ENCODE measurements at regions not wholly inside any gene's neighbourhood (a gene's known extent, or its start where the extent isn't known, plus 50 kb on each side); places are given as distances from the start of the nearest gene placed in this dataset.

DNA sequence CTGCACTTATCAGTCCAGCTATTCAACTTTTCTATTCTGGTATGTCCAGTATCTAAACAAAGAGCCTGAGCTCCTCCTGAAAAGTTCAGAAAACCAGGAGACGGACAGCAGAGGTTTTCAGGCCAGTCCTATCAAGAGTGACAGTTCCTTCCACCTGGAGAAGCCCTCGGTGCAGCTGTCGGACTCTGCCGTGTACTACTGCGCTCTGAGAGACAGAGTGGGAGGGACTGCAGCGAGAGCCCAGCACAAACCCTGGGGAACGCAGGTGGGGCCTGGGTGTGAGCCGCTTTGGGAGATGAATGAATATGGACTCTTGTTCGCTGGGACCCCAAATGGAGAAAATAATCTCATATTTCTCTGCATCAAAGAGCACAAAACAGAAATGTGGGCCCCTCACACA is 329.8 kb upstream of the OR4E1 start:
- no peak for DNase-seq (ENCODE audit: low read depth)

DNA sequence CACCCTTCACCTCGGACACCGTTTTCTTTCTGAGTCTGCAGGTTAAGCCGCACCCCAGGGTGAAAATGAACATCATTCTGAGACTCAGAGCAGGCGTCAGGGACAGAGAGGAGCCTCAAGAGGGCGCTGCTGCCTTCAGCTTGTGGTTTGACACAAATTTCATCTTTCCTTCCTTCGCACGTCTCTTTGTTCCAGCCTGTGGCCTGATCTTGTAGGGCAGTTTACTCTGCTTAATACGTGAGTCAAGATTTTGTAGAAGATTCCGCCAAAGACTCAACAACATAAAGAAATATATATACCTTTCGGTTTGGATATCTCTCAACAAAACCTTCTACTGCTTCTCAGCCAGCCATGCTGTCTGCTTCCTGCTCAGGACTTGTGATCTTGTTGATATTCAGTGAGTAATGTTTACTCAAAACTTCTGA is 329.3 kb upstream of the OR4E1 start:
- no peak for DNase-seq (ENCODE audit: low read depth)

DNA sequence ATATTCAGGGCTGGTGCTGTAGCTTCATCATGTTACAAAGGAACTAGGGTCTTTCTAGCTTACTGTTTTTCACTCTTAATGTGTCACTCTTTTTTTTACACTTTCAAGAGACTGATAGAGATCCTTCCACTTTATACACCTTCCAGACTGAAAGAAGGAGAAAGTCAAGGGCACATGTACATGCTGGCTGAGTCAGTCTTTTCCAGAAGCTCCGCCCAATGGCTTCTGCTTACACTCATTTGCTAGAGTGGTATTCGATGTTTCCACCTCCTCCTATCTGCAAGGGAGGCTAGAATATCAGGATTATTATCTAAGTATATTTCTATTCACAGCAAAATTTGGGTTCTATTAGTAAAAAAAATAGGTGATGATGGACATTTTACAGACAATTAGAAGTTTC is 325.8 kb upstream of the OR4E1 start:
- DNase-seq (ENCODE audit: low read depth): no peak

DNA sequence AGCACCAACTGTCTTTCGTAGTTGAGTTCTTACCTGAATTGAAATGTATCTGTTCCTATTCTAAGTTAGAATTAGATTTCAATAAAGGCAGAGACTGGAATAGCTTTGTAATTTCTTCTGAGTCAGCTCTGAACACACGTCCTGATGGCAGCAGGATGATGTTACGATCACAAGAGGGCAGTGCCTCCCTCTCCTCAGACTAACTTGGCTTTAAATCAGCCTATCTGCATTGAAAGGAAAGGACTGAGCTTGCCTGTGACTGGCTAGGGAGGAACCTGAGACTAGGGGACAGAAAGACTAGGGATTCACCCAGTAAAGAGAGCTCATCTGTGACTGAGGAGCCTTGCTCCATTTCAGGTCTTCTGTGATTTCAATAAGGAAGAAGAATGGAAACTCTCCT is 323.7 kb upstream of the OR4E1 start:
- peak; percentile 1 for DNase-seq (ENCODE audit: low read depth)

DNA sequence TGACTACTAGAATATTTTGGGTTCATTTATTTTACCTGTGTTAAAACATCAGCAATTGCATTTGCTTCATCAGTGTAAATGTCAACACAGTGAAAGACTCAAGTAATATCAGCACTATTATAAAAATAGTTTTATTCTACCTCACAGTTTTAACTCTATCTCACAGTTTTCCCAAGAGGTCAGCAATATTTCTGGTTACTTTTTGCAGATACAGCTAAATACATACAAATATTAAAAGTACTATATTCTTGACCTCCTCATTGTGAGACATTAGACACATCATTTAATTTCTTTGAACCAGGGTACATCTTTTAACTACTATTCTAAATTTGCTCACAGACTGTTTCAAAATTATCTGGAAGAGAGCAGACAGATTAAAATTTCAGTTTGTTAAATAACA is 321.7 kb upstream of the OR4E1 start:
- no peak for DNase-seq (ENCODE audit: low read depth)

DNA sequence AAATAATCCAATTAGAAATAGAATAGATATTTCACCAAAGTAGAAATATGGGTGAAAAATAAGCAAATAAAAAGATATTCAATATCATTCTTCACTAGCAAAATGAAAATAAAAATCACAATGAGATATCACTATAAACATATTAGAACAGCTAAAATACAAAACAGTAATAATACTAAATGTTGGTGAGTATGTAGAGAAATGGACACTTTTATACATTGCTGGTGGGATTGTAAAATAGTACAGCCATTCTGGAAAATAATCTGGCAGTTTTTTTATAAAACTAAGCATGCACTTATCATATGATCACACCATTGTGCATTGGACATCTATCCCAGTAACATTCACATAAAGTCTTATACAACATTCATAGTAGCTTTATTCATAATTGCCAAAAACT is 320.2 kb upstream of the OR4E1 start:
- DNase-seq (ENCODE audit: low read depth): no peak

DNA sequence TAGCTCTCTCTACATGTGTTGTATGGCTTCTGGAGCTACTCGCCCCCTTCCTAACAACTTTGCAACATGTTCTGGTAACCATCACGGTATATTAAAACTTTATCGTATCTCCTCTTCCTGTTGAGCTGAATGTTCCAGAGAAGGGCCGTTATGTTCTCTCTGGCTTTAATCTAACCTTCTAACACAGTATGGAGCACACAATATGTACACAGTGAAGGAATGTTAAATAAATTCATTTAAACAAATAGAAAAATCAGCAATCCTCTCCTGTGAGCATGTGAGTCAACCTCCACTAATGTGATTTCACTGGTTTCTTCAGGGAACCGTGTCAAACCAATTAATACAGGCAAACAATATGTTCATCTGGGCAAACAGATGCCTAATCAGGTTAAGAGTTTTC is 319.5 kb upstream of the OR4E1 start:
- no peak for DNase-seq (ENCODE audit: low read depth)

DNA sequence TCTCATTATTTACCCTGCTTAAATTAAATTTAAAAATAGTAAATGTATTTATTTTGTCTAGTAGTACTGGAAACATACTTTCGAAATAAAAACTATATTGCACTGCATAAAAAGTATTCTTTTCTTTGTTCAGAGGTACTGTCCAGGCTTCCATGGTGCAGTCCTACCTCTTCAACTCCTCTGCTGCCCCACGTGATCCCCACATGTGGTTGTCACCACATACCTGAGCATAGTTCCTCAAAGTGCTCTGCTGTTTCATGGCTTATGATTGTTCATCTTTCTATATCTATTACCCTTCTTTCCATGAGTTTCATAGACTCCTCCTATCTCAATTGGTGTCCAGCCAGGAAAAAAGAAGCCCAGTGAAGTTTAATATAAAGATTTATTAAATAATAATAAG is 317.5 kb upstream of the OR4E1 start:
- DNase-seq (ENCODE audit: low read depth): no peak

DNA sequence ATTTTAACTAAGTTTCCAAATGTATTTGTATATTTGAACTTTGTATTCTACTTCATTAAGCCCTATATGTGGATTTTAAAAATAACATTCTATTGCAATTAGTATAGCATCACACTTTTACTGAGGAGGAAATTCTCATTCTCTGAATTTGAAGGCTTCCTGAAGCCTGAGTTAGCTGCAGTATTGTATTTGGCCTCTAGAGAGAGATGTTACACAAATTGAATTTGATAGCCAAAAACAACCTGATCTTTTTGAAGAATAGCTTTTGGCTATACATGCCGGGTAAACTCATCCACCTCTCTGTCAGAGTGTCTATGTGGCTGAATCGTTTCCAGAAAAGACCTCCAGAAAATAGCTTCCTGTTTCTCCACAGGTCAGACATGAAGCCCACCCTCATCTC is 316.5 kb upstream of the OR4E1 start:
- DNase-seq (ENCODE audit: low read depth): no peak

DNA sequence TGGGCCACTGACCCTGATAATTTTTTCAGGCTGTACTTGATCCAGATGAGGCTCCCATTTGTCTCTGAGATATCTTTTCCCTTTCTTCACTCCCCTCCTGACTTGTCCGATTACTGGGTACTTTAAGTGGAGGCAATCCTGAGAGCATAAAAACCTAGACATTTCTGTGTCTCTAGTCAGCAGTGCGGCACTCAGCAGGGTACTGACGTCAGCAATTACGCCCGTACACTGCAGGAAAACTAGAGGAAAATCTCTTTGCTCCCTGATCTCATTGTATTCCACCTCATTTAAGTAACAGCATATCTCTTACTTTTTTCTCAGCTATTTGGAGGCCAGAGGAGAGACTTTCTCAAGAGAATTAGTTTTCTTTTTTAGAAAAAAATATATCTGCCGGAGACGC is 315.5 kb upstream of the OR4E1 start:
- no peak for DNase-seq (ENCODE audit: low read depth)

DNA sequence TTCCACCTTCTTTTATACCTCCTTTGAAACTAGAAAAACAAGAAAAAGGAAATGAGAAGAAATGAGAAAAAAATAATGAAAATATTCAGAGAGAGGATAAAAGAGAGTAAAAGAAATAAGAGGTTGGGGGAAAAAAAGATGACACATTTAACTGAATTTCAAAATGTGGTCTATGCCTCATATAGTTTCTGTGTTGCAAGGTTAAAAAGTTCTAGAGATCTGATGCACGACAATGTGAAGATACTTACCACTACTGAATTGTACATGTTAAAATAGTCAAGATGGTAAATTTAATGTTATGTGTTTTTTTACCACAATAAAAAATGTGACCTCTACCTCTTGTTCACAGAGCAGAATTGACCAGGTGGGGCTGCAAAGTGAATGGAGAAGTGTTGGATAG is 314.8 kb upstream of the OR4E1 start:
- no peak for DNase-seq (ENCODE audit: low read depth)

DNA sequence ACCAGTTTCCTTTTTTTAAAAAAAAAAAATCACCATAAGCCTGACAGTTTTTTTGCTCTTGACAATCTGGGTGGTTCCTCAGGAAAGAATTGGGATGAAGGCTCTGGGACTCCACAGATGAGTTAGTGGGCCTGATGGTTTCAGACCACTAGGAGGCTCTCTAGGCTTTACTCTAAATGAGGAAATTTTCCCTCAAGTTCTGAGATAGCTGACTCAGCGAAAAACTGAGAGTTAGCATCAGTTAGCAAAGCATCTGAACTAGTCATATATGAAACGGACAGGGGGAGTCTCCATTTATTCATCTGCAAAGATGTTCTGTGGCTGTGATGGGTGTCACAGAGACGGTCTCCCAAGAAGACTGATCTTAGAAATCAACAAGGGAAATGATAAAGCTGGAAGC is 314.3 kb upstream of the OR4E1 start:
- DNase-seq (ENCODE audit: low read depth): peak; percentile 1

DNA sequence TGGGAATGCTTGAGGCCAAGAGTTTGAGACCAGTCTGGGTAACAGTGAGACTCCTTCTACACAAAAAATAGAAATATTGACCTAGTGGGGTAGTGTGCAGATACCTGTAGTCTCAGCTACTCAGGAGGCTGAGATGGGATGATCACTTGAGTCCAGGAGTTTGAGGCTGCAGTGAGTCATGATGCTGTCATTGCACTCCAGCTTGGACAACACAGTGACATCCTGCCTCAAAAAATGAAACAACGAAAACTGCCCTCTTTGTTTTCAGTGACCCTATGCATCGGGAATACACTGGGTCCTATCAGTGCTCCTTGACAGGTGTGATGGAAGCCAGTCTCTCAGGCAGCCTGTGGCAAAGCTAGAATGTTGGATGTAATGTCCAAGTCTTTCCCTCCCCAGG is 311.5 kb upstream of the OR4E1 start:
- no peak for DNase-seq (ENCODE audit: low read depth)

DNA sequence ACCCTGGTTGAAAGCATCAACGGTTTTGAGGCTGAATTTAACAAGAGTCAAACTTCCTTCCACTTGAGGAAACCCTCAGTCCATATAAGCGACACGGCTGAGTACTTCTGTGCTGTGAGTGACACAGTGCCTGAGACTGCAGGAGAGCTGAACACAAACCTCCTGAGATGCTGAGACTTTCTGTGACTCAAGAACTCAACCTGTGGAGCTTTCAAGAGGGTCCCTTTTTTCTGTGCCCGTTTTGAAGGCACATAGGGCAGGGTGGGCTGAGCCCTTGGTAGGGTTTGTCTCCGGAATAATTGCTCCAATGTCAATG is 305.3 kb upstream of the OR4E1 start:
- DNase-seq (ENCODE audit: low read depth): no peak

DNA sequence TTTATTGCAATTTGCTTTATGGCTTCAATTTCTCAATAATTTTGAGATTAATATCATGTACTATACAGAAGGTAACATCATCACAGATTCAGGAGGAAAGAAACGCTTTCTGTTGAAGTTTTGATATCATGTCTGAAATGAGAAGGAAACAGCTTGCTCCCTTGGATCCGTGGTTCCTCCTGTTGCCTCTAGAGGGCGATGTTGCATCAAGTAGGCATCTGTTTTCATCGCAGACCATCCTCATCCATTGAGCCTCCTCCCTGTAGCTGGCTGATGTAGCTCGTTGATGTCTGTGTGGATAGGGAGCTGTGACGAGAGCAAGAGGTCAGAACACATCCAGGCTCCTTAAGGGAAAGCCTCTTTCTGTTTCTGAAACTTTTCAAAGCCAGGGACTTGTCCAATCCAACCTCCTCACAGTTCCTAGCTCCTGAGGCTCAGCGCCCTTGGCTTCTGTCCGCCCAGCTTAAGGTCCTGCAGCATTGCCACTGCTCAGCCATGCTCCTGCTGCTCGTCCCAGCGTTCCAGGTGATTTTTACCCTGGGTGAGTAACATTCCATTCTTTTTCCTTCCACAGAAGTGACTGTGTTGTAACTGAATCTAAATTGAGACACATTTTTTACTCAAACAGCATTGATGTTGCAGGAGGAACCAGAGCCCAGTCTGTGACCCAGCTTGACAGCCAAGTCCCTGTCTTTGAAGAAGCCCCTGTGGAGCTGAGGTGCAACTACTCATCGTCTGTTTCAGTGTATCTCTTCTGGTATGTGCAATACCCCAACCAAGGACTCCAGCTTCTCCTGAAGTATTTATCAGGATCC is 304.8 kb upstream of the OR4E1 start:
- peak; percentile 11 for DNase-seq (ENCODE audit: low read depth)

DNA sequence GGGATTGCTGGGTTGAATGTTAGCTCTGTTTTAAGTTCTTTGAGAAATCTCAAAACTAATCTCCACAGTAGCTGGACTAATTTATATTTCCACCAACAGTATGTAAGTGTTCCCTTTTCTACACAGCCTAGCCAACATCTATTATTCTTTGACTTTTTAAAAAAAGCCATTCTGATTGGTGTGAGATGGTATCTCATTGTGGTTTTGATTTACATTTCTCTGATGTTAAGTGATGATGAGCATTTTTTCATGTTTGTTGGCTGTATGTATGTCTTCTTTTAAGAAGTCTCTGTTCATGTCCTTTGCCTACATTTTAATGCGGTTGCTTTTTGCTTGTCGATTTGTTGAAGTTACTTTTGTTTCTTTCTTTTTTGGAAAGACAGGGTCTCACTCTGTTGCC is 301.1 kb upstream of the OR4E1 start:
- no peak for DNase-seq (ENCODE audit: low read depth)

DNA sequence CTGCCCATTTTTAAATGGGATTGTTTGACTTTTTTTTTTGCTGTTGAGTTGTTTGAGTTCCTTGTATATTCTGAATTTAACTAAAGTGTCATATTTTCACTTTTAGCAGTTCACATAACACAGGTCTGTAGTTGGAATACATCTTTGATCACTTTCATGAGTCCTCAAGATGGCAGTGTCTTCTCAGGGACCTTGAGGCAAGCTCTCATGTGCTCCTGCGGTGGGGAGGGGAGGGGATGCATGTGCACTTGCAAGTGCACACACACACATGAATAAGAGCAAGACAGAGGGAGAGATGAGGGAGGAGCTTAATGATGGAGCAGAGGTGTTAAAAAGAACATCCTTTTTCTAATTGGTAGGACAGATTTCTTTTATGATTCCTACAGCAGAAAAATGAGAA is 291.4 kb upstream of the OR4E1 start:
- DNase-seq (ENCODE audit: low read depth): no peak

DNA sequence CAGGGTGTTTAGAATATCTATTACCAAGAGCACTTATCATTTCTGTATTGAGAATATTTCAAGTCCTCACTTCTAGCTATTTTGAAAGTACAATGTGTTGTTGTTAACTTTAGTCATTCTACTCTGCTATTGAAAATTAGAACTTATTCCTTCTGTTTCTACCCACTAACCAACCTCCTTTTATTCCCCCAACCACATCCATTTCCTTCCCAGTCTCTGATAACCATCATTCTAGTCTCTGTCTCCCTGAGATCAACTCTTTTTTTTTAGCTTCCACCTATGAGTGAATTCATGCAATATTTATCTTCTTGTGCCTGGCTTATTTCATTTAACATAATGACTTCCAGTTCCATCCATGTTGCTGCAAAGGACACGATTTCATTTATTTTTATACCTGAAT is 290.6 kb upstream of the OR4E1 start:
- DNase-seq (ENCODE audit: low read depth): no peak

DNA sequence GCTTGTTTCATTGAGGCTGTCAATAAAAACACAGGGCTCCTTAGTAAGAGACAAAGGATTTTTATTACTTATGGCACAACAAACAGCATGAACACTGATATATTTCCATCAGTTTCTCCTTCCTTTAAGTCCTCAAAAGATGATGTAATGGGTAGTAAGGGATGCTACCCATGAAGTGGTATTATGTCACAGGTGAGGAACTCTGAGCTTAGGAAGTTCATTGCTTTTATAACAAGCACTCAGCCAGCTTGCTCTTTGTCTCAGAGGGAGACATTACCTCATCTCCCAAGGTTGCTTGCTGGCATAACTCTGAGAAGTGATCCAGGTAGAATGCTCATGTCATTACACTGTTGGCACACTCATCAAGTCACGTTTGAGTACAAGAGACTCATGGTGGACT is 287.0 kb upstream of the OR4E1 start:
- no peak for DNase-seq (ENCODE audit: low read depth)

DNA sequence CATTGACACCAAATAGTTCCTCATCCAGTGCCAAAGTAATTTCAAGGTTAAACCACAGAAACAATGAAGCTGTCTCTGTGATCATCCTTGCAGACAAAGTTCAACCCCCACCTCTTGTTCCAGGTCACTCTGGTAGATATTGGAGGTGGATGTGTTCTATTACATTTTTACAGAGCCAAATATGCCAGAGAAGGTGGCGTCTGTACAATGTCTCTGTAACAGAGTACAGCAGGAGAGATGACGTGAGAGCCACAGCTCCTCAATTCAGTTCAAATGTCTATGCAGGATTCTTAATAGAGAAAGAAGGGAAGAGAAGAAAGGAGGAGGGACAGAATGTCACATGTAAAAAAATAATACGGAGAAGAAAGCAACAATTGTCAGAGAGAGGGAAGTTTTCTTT is 268.3 kb upstream of the OR4E1 start:
- DNase-seq (ENCODE audit: low read depth): no peak

DNA sequence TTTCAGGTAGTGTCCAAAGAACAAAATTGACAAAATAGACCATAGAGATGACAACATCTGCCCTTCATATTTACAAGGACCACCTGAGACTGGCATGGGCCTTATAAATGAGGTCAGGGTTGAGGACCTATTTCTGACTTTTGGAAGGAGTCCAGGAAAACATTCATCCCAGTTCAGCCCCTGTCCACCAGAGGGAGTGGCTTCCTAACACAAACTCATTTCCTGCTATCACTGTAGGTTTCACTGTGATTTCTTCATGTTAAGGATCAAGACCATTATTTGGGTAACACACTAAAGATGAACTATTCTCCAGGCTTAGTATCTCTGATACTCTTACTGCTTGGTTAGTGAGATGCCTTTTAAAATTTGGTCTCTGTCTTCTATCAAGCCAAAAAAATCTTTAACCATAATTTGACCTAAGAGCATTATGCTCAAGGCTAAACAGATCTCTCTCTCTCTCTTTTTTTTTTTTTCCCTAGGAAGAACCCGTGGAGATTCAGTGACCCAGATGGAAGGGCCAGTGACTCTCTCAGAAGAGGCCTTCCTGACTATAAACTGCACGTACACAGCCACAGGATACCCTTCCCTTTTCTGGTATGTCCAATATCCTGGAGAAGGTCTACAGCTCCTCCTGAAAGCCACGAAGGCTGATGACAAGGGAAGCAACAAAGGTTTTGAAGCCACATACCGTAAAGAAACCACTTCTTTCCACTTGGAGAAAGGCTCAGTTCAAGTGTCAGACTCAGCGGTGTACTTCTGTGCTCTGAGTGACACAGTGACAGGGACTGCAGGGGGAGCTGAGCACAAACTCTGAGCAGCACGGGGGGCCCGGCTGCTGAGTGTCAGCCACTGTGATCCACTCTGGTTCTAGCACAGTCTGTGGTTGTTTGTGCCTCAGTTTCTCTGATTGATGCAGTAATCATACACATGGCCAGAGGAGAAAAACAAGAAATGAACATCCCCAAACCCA is 267.6 kb upstream of the OR4E1 start:
- DNase-seq (ENCODE audit: low read depth): peak; percentile 9

DNA sequence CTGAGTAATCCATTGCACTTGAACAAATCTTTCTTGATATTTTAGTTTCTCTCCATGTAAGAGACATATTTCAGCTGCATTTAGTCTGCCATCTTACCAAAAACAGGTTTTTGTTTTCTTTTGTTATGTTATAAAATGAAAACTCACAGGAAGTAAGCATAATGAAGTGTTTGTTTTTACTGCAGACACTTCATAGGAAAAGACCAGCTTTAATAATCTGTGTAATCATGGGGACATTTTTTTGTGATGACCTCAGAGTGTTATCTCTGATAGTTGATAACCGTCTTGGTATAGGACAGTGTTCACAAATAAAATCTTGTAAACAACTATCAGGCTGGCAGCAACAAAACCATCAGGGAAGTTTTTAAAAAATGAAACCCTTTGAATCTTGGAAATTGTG is 266.2 kb upstream of the OR4E1 start:
- no peak for DNase-seq (ENCODE audit: low read depth)

DNA sequence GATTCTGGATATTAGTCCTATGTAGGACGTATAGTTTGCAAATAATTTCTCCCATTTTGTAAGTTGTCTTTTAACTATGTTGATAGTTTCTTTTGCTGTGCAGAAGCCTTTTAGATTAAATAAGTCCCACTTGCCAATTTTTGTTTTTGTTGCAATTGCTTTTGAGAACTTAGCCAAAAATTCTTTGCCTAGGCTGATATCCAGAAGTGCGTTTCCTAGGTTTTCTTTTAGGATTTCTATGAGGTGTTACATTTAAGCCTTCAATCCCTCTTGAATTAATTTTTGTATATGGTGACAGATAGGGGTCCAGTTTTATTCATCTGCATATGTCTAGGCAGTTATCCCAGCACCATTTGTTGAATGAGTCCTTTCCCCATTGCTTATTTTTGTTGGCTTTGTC is 264.4 kb upstream of the OR4E1 start:
- DNase-seq (ENCODE audit: low read depth): no peak

Data from myocyte (in vitro differentiated cells).